ENCODE measurements at regions not wholly inside any gene's neighbourhood (a gene's known extent, or its start where the extent isn't known, plus 50 kb on each side); places are given as distances from the start of the nearest gene placed in this dataset.

- TF ChIP-seq CTCF (IDR thresholded peaks at IDR 0.05; ENCODE audit: poor library complexity, severe bottlenecking) (no peak), REST (IDR thresholded peaks at IDR 0.05; ENCODE audit: borderline replicate concordance) (no peak), TAF1 (IDR thresholded peaks at IDR 0.05; ENCODE audit: low read depth) (no peak), EP300 (conservative IDR thresholded peaks at IDR 0.05; ENCODE audit: poor library complexity, severe bottlenecking) (no peak)
Measured at GRCh38 chr16:20243731-20244281, 83.5 kb downstream of the GP2 start.

Measured in neural cell (in vitro differentiated cells).